ENCODE measurements at regions not wholly inside any gene's neighbourhood (a gene's known extent, or its start where the extent isn't known, plus 50 kb on each side); places are given as distances from the start of the nearest gene placed in this dataset.

- 63 to 67% methylated on average over 5 of the region's 5 CpGs for WGBS, 2 donors
- Histone ChIP-seq H3K9me3 (no peaks in the 10 kb centered on the region), H3K4me1 (no peaks in the 10 kb centered on the region), H3K4me3 (no peak overlapping the region), H3K36me3 (no peaks in the 10 kb centered on the region), H3K27ac (no peak overlapping the region), H3K27me3 (no peaks in the 10 kb centered on the region)
- ATAC-seq (ENCODE audit: low FRiP score in 2 of 2) = no peak
- DNase-seq = no peak
- no peak for TF ChIP-seq POLR2A (IDR thresholded peaks at IDR 0.05)
- TF ChIP-seq EP300 (IDR thresholded peaks at IDR 0.05) = no peak
- no peak for TF ChIP-seq POLR2AphosphoS5 (IDR thresholded peaks at IDR 0.05)
- TF ChIP-seq CTCF (IDR thresholded peaks at IDR 0.05) = no peak
Measured at GRCh38 chr14:82445810-82446570, 912.3 kb upstream of the SEL1L start.

GRCh38 chr14:82447586-82447985 lies 913.9 kb upstream of the SEL1L start:
- WGBS, 2 donors = 50 to 57% methylated on average over 3 of the region's 3 CpGs
- no peak for TF ChIP-seq CTCF (IDR thresholded peaks at IDR 0.05)
- no peak for TF ChIP-seq POLR2A (IDR thresholded peaks at IDR 0.05)
- no peak for TF ChIP-seq POLR2AphosphoS5 (IDR thresholded peaks at IDR 0.05)
- TF ChIP-seq EP300 (IDR thresholded peaks at IDR 0.05) = no peak
- H3K9me3 ChIP-seq = no peaks in the 10 kb centered on the region
- no peak overlapping the region for H3K4me3 ChIP-seq
- no peaks in the 10 kb centered on the region for H3K27me3 ChIP-seq
- DNase-seq = no peak
- no peak overlapping the region for H3K27ac ChIP-seq
- ATAC-seq (ENCODE audit: low FRiP score in 2 of 2) = no peak
- no peaks in the 10 kb centered on the region for H3K36me3 ChIP-seq
- H3K4me1 ChIP-seq = no peaks in the 10 kb centered on the region

GRCh38 chr14:82449926-82450468 lies 916.3 kb upstream of the SEL1L start:
- DNase-seq (no peak), ATAC-seq (ENCODE audit: low FRiP score in 2 of 2) (peak in 1 of 2 donors; percentile 82)
- H3K4me1 ChIP-seq = no peaks in the 10 kb centered on the region
- H3K4me3 ChIP-seq = no peak overlapping the region
- TF ChIP-seq CTCF (IDR thresholded peaks at IDR 0.05) = no peak
- no peaks in the 10 kb centered on the region for H3K9me3 ChIP-seq
- no peaks in the 10 kb centered on the region for H3K27me3 ChIP-seq
- WGBS, 2 donors = 73 to 76% methylated on average over 5 of the region's 5 CpGs
- H3K27ac ChIP-seq = no peak overlapping the region
- H3K36me3 ChIP-seq = no peaks in the 10 kb centered on the region

- ATAC-seq (ENCODE audit: low FRiP score in 2 of 2) (no peak), DNase-seq (no peak)
- H3K27ac ChIP-seq = no peak overlapping the region
- H3K27me3 ChIP-seq = no peaks in the 10 kb centered on the region
- no peaks in the 10 kb centered on the region for H3K36me3 ChIP-seq
- TF ChIP-seq EP300 (IDR thresholded peaks at IDR 0.05) = no peak
- no peak for TF ChIP-seq CTCF (IDR thresholded peaks at IDR 0.05)
- no peak for TF ChIP-seq POLR2AphosphoS5 (IDR thresholded peaks at IDR 0.05)
- TF ChIP-seq POLR2A (IDR thresholded peaks at IDR 0.05) = no peak
- no peaks in the 10 kb centered on the region for H3K9me3 ChIP-seq
- H3K4me1 ChIP-seq = no peaks in the 10 kb centered on the region
- H3K4me3 ChIP-seq = no peak overlapping the region
Measured at GRCh38 chr14:82451675-82452074, 918.0 kb upstream of the SEL1L start.

- no peaks in the 10 kb centered on the region for H3K4me1 ChIP-seq
Measured at GRCh38 chr14:82482345-82482744, 948.7 kb upstream of the SEL1L start.

More at GRCh38 chr14:82482345-82482744, 948.7 kb upstream of the SEL1L start:
- Histone ChIP-seq H3K27ac (no peak overlapping the region), H3K9me3 (no peaks in the 10 kb centered on the region), H3K36me3 (no peaks in the 10 kb centered on the region), H3K4me3 (no peak overlapping the region), H3K27me3 (no peaks in the 10 kb centered on the region)
- TF ChIP-seq EP300 (IDR thresholded peaks at IDR 0.05) (no peak), POLR2A (IDR thresholded peaks at IDR 0.05) (no peak), CTCF (IDR thresholded peaks at IDR 0.05) (no peak), POLR2AphosphoS5 (IDR thresholded peaks at IDR 0.05) (no peak)
- ATAC-seq (ENCODE audit: low FRiP score in 2 of 2) (no peak), DNase-seq (no peak)
- 75 to 79% methylated on average over 6 of the region's 6 CpGs for WGBS, 2 donors

Measured in upper lobe of left lung (tissue), 6 donors.